ACHN (cell line): ENCODE measurements at regions not wholly inside any gene's neighbourhood (a gene's known extent, or its start where the extent isn't known, plus 50 kb on each side); places are given as distances from the start of the nearest gene placed in this dataset.

Experiments used
- DNase-seq: peaks from one replicate; pipeline ENCODE4 v3.0.0-alpha.2; 2015
- in situ Hi-C: cut with HindIII; loops from 2 replicates; pipeline ENCODE4 v1.10.0; 2017; ENCODE audit warnings: low sequenced_read_pairs, low pct_ligation_motif_present, low pct_unique_long_range_greater_than_20kb

- in situ Hi-C loops: no loop called here
- no peak for DNase-seq
These were observed 52.0 kb upstream of the PDC start for GRCh38 chr1:186512698-186513457.

DNA sequence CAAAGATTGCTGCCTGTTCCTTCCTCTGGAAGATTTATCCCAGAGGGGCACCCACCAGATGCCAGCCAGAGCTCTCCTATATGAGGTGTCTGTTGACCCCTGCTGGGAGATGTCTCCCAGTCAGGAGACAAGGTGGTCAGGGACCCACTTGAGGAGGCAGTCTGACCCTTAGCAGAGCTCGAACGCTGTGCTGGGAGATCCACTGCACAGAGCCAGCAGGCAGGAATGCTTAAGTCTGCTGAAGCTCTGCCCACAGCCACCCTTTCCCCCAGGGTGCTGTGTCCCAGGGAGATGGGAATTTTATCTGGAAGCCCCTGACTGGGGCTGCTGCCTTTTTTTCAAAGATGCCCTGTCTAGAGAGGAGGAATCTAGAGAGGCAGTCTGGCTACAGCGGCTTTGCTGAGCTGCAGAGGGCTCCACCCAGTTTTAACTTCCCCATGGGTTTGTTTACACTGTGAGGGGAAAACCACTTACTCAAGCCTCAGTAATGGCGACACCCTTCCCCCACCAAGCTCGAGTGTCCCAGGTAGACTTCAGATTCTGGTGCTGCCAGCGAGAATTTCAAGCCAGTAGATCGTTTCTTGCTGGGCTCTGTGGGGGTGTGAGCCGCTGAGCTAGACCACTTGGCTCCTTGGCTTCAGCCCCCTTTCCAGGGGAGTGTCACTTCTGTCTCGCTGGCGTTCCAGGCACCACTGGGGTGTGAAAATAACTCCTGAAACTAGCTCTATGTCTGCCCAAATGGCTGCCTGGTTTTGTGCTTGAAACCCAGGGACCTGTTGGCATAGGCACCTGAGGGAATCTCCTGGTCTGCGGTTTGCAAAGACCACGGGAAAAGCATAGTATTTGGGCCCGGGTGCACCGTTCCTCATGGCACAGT lies 51.1 kb upstream of the PDC start:
- no peak for DNase-seq

More for the DNA sequence above, 51.1 kb upstream of the PDC start:
- in situ Hi-C loops: no loop called here
